ENCODE measurements at regions not wholly inside any gene's neighbourhood (a gene's known extent, or its start where the extent isn't known, plus 50 kb on each side); places are given as distances from the start of the nearest gene placed in this dataset.

GRCh38 chrX:46258356-46258755 is 286.9 kb downstream of the ZNF674 start:
- TF ChIP-seq CTCF (IDR thresholded peaks at IDR 0.05) (no peak), POLR2A (IDR thresholded peaks at IDR 0.05) (no peak), POLR2AphosphoS5 (IDR thresholded peaks at IDR 0.05) (no peak), EP300 (IDR thresholded peaks at IDR 0.05) (no peak)
